ENCODE measurements at regions not wholly inside any gene's neighbourhood (a gene's known extent, or its start where the extent isn't known, plus 50 kb on each side); places are given as distances from the start of the nearest gene placed in this dataset.

GRCh38 chr4:81571105-81571504 lies 99.4 kb upstream of the RASGEF1B start:
- Histone ChIP-seq H3K79me2 (ENCODE audit: control insufficient read depth, insufficient read depth, low read length) (no peaks in the 10 kb centered on the region), H3K9ac (ENCODE audit: control insufficient read depth, extremely low read depth, insufficient read depth, low read length) (no peak overlapping the region), H3K4me1 (ENCODE audit: control insufficient read depth, extremely low read depth, insufficient read depth, low read length) (no peaks in the 10 kb centered on the region), H3K27ac (ENCODE audit: control insufficient read depth, insufficient read depth, low read length) (no peak overlapping the region), H3K36me3 (ENCODE audit: control insufficient read depth in 2 of 2, extremely low read depth in 1 of 2, insufficient read depth in 2 of 2, low read length in 2 of 2) (no peaks in the 10 kb centered on the region), H2AFZ (ENCODE audit: control insufficient read depth, low read length) (no peak overlapping the region), H3K9me3 (ENCODE audit: control insufficient read depth, low read depth, low read length) (no peaks in the 10 kb centered on the region), H3K4me3 (ENCODE audit: control insufficient read depth in 2 of 3, extremely low read depth in 1 of 3, insufficient read depth in 2 of 3, low read depth in 1 of 3, low read length in 3 of 3) (no peak overlapping the region), H3K27me3 (ENCODE audit: control insufficient read depth, extremely low read depth, insufficient read depth, low read length) (no peaks in the 10 kb centered on the region), H3K9me1 (ENCODE audit: control insufficient read depth, extremely low read depth, insufficient read depth, low read length) (no peaks in the 10 kb centered on the region), H3K4me2 (ENCODE audit: control insufficient read depth, extremely low read depth, insufficient read depth, low read depth, low read length) (no peak overlapping the region), H4K20me1 (ENCODE audit: control insufficient read depth, extremely low read depth, insufficient read depth, low read length) (no peaks in the 10 kb centered on the region)
- no peak for FAIRE-seq
- no peak for DNase-seq (ENCODE audit: low read depth, low spot score)
- dilution Hi-C loops (cut with MboI; ENCODE audit: extremely low pct_ligation_motif_present, low sequenced_read_pairs) = no loop called here
- TF ChIP-seq EZH2 (IDR thresholded peaks at IDR 0.05; ENCODE audit: low read length) (no peak), CTCF (optimal IDR thresholded peaks at IDR 0.05 in 1 of 3, IDR thresholded peaks at IDR 0.05 in 1 of 3, conservative IDR thresholded peaks at IDR 0.05 in 1 of 3; ENCODE audit: extremely low read depth in 1 of 3, insufficient read depth in 2 of 3, low read length in 3 of 3) (no peak)

- Histone ChIP-seq H3K79me2 (ENCODE audit: control insufficient read depth, insufficient read depth, low read length) (no peaks in the 10 kb centered on the region), H3K9ac (ENCODE audit: control insufficient read depth, extremely low read depth, insufficient read depth, low read length) (no peak overlapping the region), H3K27me3 (ENCODE audit: control insufficient read depth, extremely low read depth, insufficient read depth, low read length) (no peaks in the 10 kb centered on the region), H3K9me1 (ENCODE audit: control insufficient read depth, extremely low read depth, insufficient read depth, low read length) (no peaks in the 10 kb centered on the region), H4K20me1 (ENCODE audit: control insufficient read depth, extremely low read depth, insufficient read depth, low read length) (no peaks in the 10 kb centered on the region), H3K4me2 (ENCODE audit: control insufficient read depth, extremely low read depth, insufficient read depth, low read depth, low read length) (no peak overlapping the region), H3K27ac (ENCODE audit: control insufficient read depth, insufficient read depth, low read length) (no peak overlapping the region), H3K9me3 (ENCODE audit: control insufficient read depth, low read depth, low read length) (no peaks in the 10 kb centered on the region), H3K4me3 (ENCODE audit: control insufficient read depth in 2 of 3, extremely low read depth in 1 of 3, insufficient read depth in 2 of 3, low read depth in 1 of 3, low read length in 3 of 3) (no peak overlapping the region), H3K4me1 (ENCODE audit: control insufficient read depth, extremely low read depth, insufficient read depth, low read length) (no peaks in the 10 kb centered on the region), H3K36me3 (ENCODE audit: control insufficient read depth in 2 of 2, extremely low read depth in 1 of 2, insufficient read depth in 2 of 2, low read length in 2 of 2) (no peaks in the 10 kb centered on the region), H2AFZ (ENCODE audit: control insufficient read depth, low read length) (no peak overlapping the region)
- FAIRE-seq = no peak
- no peak for DNase-seq (ENCODE audit: low read depth, low spot score)
- dilution Hi-C loops (cut with MboI; ENCODE audit: extremely low pct_ligation_motif_present, low sequenced_read_pairs) = no loop called here
- no peak for TF ChIP-seq EZH2 (IDR thresholded peaks at IDR 0.05; ENCODE audit: low read length)
- no peak for TF ChIP-seq CTCF (optimal IDR thresholded peaks at IDR 0.05 in 1 of 3, IDR thresholded peaks at IDR 0.05 in 1 of 3, conservative IDR thresholded peaks at IDR 0.05 in 1 of 3; ENCODE audit: extremely low read depth in 1 of 3, insufficient read depth in 2 of 3, low read length in 3 of 3)
Observed at GRCh38 chr4:81566161-81566591, 94.5 kb upstream of the RASGEF1B start.

All from keratinocyte (primary cell).